Tibial artery (tissue), 4 donors: ENCODE measurements at regions not wholly inside any gene's neighbourhood (a gene's known extent, or its start where the extent isn't known, plus 50 kb on each side); places are given as distances from the start of the nearest gene placed in this dataset.

Experiments used
- DNase-seq, 2 donors: peaks; one replicate each; pipeline ENCODE4 v3.0.0-alpha.2; 2019
- H3K27ac ChIP-seq, 2 donors: fragments of 200-600 bp; sonication (generic) in 1 of 2; 1 replicate in 1 of 2; 2 replicates in 1 of 2; pipeline ENCODE4 v1.5.1; 2018 to 2019; ENCODE audit warnings: mild to moderate bottlenecking in 1 of 2
- H3K27me3 ChIP-seq, 2 donors: fragments of 200-600 bp; sonication (generic) in 1 of 2; one replicate each; pipeline versions ENCODE4 v1.5.1 to v1.6.0; 2016 to 2019
- H3K36me3 ChIP-seq, 3 donors: fragments of 200-600 bp; sonication (generic) in 2 of 3; one replicate each; pipeline ENCODE4 v1.5.1; 2016 to 2019; ENCODE audit warnings: mild to moderate bottlenecking in 2 of 3
- H3K4me1 ChIP-seq, 4 donors: fragments of 200-600 bp; sonication (generic) in 2 of 4; 1 replicate in 3 of 4; 2 replicates in 1 of 4; pipeline ENCODE4 v1.5.1; 2016 to 2019
- H3K4me3 ChIP-seq, 2 donors: fragments of 200-600 bp; sonication (generic) in 1 of 2; 1 replicate in 1 of 2; 2 replicates in 1 of 2; pipeline ENCODE4 v1.5.1; 2018 to 2019; ENCODE audit warnings: mild to moderate bottlenecking in 2 of 2
- H3K9me3 ChIP-seq, 3 donors: fragments of 200-600 bp; sonication (generic) in 1 of 3; one replicate each; pipeline ENCODE4 v1.5.1; 2016 to 2019
- CTCF ChIP-seq, 2 experiments: fragments of 200-600 bp in 1 of 2; fragments of 450-650 bp in 1 of 2; IDR thresholded peaks; one replicate each; pipeline ENCODE4 v1.5.1; 2017 to 2019; ENCODE audit warnings: antibody characterized with exemption in 2 of 2, mild to moderate bottlenecking in 1 of 2, moderate library complexity in 1 of 2
- intact Hi-C: fragments of 100-400 bp; cut with DNase I; formaldehyde crosslinking; loops from one replicate; pipeline ENCODE4 v1.15.0; 2023; ENCODE audit warnings: low total_unique reads

GRCh38 chr18:75742516-75742915 is 315.0 kb upstream of the SMIM21 start:
- Histone ChIP-seq H3K36me3 (no peaks in the 10 kb centered on the region), H3K4me1 (no peaks in the 10 kb centered on the region), H3K4me3 (no peak overlapping the region), H3K27ac (no peak overlapping the region), H3K27me3 (no peaks in the 10 kb centered on the region), H3K9me3 (peaks cover 0 to 3% (median 0%) of the 10 kb centered on the region in 3 donors)
- TF ChIP-seq CTCF (IDR thresholded peaks at IDR 0.05), result no peak
- DNase-seq, result no peak
- intact Hi-C loops, result no loop called here

DNA sequence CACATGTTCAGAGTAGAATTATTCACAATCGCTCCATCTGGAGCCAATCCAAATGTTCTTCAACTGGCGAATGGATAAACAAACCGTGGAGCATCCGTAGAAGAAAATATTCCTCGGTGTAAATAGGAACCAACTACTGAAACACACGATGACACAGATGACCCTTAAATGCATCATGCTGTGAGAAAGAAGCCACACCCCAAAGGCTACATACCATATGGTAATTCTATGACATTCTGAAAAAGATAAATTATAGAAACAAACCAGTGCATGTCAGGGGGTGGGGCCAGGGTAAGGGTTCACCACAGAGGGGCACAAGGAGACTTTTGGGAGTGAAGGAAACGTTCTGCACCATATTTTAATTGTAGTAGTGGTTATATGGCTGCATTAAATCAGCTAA is 312.2 kb upstream of the SMIM21 start:
- DNase-seq, result no peak
- Histone ChIP-seq H3K27me3 (no peaks in the 10 kb centered on the region), H3K4me1 (no peaks in the 10 kb centered on the region), H3K36me3 (no peaks in the 10 kb centered on the region), H3K9me3 (peaks cover 3 to 14% (median 6%) of the 10 kb centered on the region in 3 donors), H3K4me3 (no peak overlapping the region), H3K27ac (no peak overlapping the region)
- intact Hi-C loops, result no loop called here
- TF ChIP-seq CTCF (IDR thresholded peaks at IDR 0.05), result no peak

DNA sequence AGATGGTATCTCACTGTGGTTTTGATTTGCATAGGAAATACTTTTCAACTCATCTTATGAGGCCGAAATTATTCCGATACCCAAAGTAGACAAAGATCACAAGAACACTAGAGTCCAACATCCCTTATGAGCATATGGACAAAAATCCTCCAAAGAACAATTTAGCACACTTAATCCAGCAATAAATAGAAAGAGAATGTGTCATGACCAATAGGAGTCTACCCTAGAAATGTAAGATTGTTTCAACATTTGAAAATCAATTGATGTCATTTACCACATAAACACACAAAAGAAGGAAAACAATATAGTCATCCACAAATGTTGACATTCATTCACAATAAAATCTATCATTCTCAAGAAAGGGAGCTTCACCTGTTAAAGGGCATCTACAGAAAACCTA is 307.8 kb upstream of the SMIM21 start:
- Histone ChIP-seq H3K9me3 (peaks cover 0 to 14% (median 6%) of the 10 kb centered on the region in 3 donors), H3K36me3 (no peaks in the 10 kb centered on the region), H3K27ac (no peak overlapping the region), H3K4me1 (no peaks in the 10 kb centered on the region), H3K4me3 (no peak overlapping the region), H3K27me3 (no peaks in the 10 kb centered on the region)
- no peak for TF ChIP-seq CTCF (IDR thresholded peaks at IDR 0.05)
- DNase-seq, result no peak
- intact Hi-C loops, result no loop called here

- no peaks in the 10 kb centered on the region for H3K9me3 ChIP-seq
- intact Hi-C loops, result no loop called here
- no peak overlapping the region for H3K27ac ChIP-seq
- no peaks in the 10 kb centered on the region for H3K36me3 ChIP-seq
- no peaks in the 10 kb centered on the region for H3K27me3 ChIP-seq
- DNase-seq, result no peak
- no peak overlapping the region for H3K4me3 ChIP-seq
- TF ChIP-seq CTCF (IDR thresholded peaks at IDR 0.05), result no peak
- no peaks in the 10 kb centered on the region for H3K4me1 ChIP-seq
Measured at GRCh38 chr18:75730249-75730648, 302.7 kb upstream of the SMIM21 start.

- Histone ChIP-seq H3K27ac (no peak overlapping the region), H3K9me3 (no peaks in the 10 kb centered on the region), H3K4me1 (no peaks in the 10 kb centered on the region), H3K27me3 (no peaks in the 10 kb centered on the region), H3K36me3 (no peaks in the 10 kb centered on the region), H3K4me3 (no peak overlapping the region)
- no peak for DNase-seq
- intact Hi-C loops, result no loop called here
- TF ChIP-seq CTCF (IDR thresholded peaks at IDR 0.05), result no peak
Measured at GRCh38 chr18:75728621-75729020, 301.1 kb upstream of the SMIM21 start.

- no peak overlapping the region for H3K4me3 ChIP-seq
- H3K27me3 ChIP-seq, result no peaks in the 10 kb centered on the region
- intact Hi-C loops, result no loop called here
- no peak for DNase-seq
- no peak for TF ChIP-seq CTCF (IDR thresholded peaks at IDR 0.05)
- H3K27ac ChIP-seq, result no peak overlapping the region
- H3K36me3 ChIP-seq, result no peaks in the 10 kb centered on the region
- no peaks in the 10 kb centered on the region for H3K9me3 ChIP-seq
- H3K4me1 ChIP-seq, result no peaks in the 10 kb centered on the region
Measured at GRCh38 chr18:75727456-75727855, 300.0 kb upstream of the SMIM21 start.
